GM23338 (cell line): ENCODE measurements at regions not wholly inside any gene's neighbourhood (a gene's known extent, or its start where the extent isn't known, plus 50 kb on each side); places are given as distances from the start of the nearest gene placed in this dataset.
A peak's percentile ranks its signal among the peaks of the same experiment; 100 is the strongest.

Source experiments
- ATAC-seq: fragments of 200-7000 bp; cut with Tn5 transposase; 3 replicates; pipeline ENCODE4 v1.9.1; 2020
- DNase-seq: peaks from one replicate; pipeline ENCODE4 v3.0.0-alpha.2; 2015; ENCODE audit warnings: low spot score
- H2AFZ ChIP-seq: fragments of 200-600 bp; sonication (generic); 2 replicates; pipeline ENCODE4 v1.8.0; 2016; ENCODE audit warnings: antibody characterized with exemption, mild to moderate bottlenecking, moderate library complexity
- H3F3A ChIP-seq: fragments of 200-600 bp; sonication (generic); replicated peaks from 2 replicates; pipeline ENCODE4 v1.8.0; 2017; ENCODE audit warnings: antibody characterized with exemption, mixed run types, low read depth
- H3K27ac ChIP-seq: fragments of 200-600 bp; sonication (generic); 2 replicates; pipeline ENCODE4 v1.6.1; 2016; ENCODE audit warnings: low read depth
- H3K27me3 ChIP-seq: fragments of 200-600 bp; sonication (generic); 2 replicates; pipeline ENCODE4 v1.8.0; 2016; ENCODE audit warnings: mild to moderate bottlenecking, mixed run types, moderate library complexity; ENCODE audit not compliant: insufficient read depth
- H3K36me3 ChIP-seq: fragments of 200-600 bp; sonication (generic); 2 replicates; pipeline ENCODE4 v1.8.0; 2016; ENCODE audit warnings: mild to moderate bottlenecking; ENCODE audit not compliant: insufficient read depth
- H3K4me1 ChIP-seq: fragments of 200-600 bp; sonication (generic); 2 replicates; pipeline ENCODE4 v1.8.0; 2016; ENCODE audit warnings: mild to moderate bottlenecking, moderate library complexity; ENCODE audit not compliant: insufficient read depth
- H3K4me2 ChIP-seq: fragments of 200-600 bp; sonication (generic); 2 replicates; pipeline ENCODE4 v1.7.1; 2017; ENCODE audit warnings: mixed run types
- H3K4me3 ChIP-seq: fragments of 200-600 bp; sonication (generic); 2 replicates; pipeline ENCODE4 v1.6.1; 2016; ENCODE audit warnings: mixed run types
- H3K79me2 ChIP-seq: fragments of 200-600 bp; sonication (generic); replicated peaks from 2 replicates; pipeline ENCODE4 v1.8.0; 2017; ENCODE audit warnings: mild to moderate bottlenecking; ENCODE audit not compliant: insufficient read depth
- H3K9me2 ChIP-seq: fragments of 200-600 bp; sonication (generic); 2 replicates; pipeline ENCODE4 v1.8.0; 2017; ENCODE audit not compliant: insufficient read depth
- H4K20me1 ChIP-seq: fragments of 200-600 bp; sonication (generic); replicated peaks from 2 replicates; pipeline ENCODE4 v1.8.0; 2017; ENCODE audit warnings: mild to moderate bottlenecking; ENCODE audit not compliant: insufficient read depth
- H3K27ac Mint-ChIP-seq: 2 replicates; pipeline ENCODE4 v1.8.0; 2020; ENCODE audit warnings: inconsistent platforms, mild to moderate bottlenecking, moderate library complexity, mixed read lengths
- H3K27me3 Mint-ChIP-seq: 3 replicates; pipeline ENCODE4 v1.8.0; 2022; ENCODE audit warnings: low read depth, mild to moderate bottlenecking, moderate library complexity, mixed read lengths, inconsistent platforms; ENCODE audit not compliant: insufficient read depth, poor library complexity
- H3K36me3 Mint-ChIP-seq: 3 replicates; pipeline ENCODE4 v1.8.0; 2021; ENCODE audit warnings: low read depth, mild to moderate bottlenecking, inconsistent platforms, moderate library complexity, mixed read lengths
- H3K4me1 Mint-ChIP-seq: 3 replicates; pipeline ENCODE4 v1.8.0; 2020; ENCODE audit warnings: mild to moderate bottlenecking, inconsistent platforms, mixed read lengths
- H3K4me3 Mint-ChIP-seq: 3 replicates; pipeline ENCODE4 v1.8.0; 2021; ENCODE audit warnings: moderate library complexity, mild to moderate bottlenecking, inconsistent platforms, mixed read lengths
- H3K9me3 Mint-ChIP-seq: 3 replicates; pipeline ENCODE4 v1.8.0; 2020; ENCODE audit warnings: moderate library complexity, mild to moderate bottlenecking, inconsistent platforms, mixed read lengths
- CTCF ChIP-seq, 2 experiments: fragments of 200-600 bp in 1 of 2; sonication (generic) in 1 of 2; conservative IDR thresholded peaks; 2 replicates each; pipeline versions ENCODE4 v1.5.1 to v1.6.1; 2016 to 2017; ENCODE audit warnings: antibody characterized with exemption in 2 of 2, low read depth in 2 of 2, mild to moderate bottlenecking in 2 of 2, moderate library complexity in 1 of 2
- EZH2 ChIP-seq: fragments of 200-600 bp; sonication (generic); IDR thresholded peaks from one replicate; pipeline ENCODE4 v1.8.0; 2017; ENCODE audit warnings: antibody characterized with exemption, mild to moderate bottlenecking, low read depth; ENCODE audit not compliant: unreplicated experiment
- EZH2phosphoT487 ChIP-seq: fragments of 200-600 bp; sonication (generic); IDR thresholded peaks from one replicate; pipeline ENCODE4 v1.8.1; 2018; ENCODE audit warnings: antibody characterized with exemption; ENCODE audit not compliant: unreplicated experiment
- JUNB ChIP-seq: IDR thresholded peaks from one replicate; pipeline ENCODE4 v1.6.1; 2016; ENCODE audit warnings: antibody characterized with exemption; ENCODE audit not compliant: unreplicated experiment
- NANOG ChIP-seq: IDR thresholded peaks from 2 replicates; pipeline ENCODE4 v1.6.1; 2016; ENCODE audit warnings: antibody characterized with exemption, borderline replicate concordance
- POLR2AphosphoS5 ChIP-seq: IDR thresholded peaks from 2 replicates; pipeline ENCODE4 v1.6.1; 2016; ENCODE audit warnings: antibody characterized with exemption, low read depth
- ZNF331 ChIP-seq: fragments of 250-450 bp; sonication (Bioruptor Pico); IDR thresholded peaks from 2 replicates; pipeline ENCODE4 v1.5.0; 2020; ENCODE audit warnings: low read depth, mild to moderate bottlenecking, moderate library complexity
- TF ChIP-seq, protein P1 (sequence below): IDR thresholded peaks from 2 replicates; pipeline ENCODE4 v1.6.1; 2016; ENCODE audit warnings: antibody characterized with exemption
- TF ChIP-seq, protein P2 (sequence below): IDR thresholded peaks from one replicate; pipeline ENCODE4 v1.6.1; 2018; ENCODE audit warnings: antibody characterized with exemption; ENCODE audit not compliant: unreplicated experiment
- TF ChIP-seq, protein P3 (sequence below): fragments of 250-450 bp; sonication (Bioruptor Pico); IDR thresholded peaks from 2 replicates; pipeline ENCODE4 v1.5.0; 2020; ENCODE audit warnings: mild to moderate bottlenecking, moderate library complexity

- Mint-ChIP-seq H3K27me3 (no peaks in the 10 kb centered on the region), H3K27ac (no peak overlapping the region), H3K4me3 (no peak overlapping the region), H3K9me3 (peaks cover 7% of the 10 kb centered on the region; the same call in 2 of the 3 replicates), H3K4me1 (peaks cover 4% of the 10 kb centered on the region; the same call in 1 of the 3 replicates), H3K36me3 (no peaks in the 10 kb centered on the region)
- H2AFZ ChIP-seq: no peak overlapping the region; the same call in 1 of the 2 replicates
- H3K36me3 ChIP-seq: no peaks in the 10 kb centered on the region
- H3K4me1 ChIP-seq: no peaks in the 10 kb centered on the region; the same call in 1 of the 2 replicates
- H3K27ac ChIP-seq: no peak overlapping the region
- H3K79me2 ChIP-seq: no peaks in the 10 kb centered on the region
- no peaks in the 10 kb centered on the region for H3K27me3 ChIP-seq
- no peaks in the 10 kb centered on the region for H4K20me1 ChIP-seq
- H3K4me2 ChIP-seq: no peak overlapping the region
- TF ChIP-seq EZH2 (no peak), EZH2phosphoT487 (no peak), CTCF (conservative IDR thresholded peaks at IDR 0.05; ENCODE audit: low read depth in 2 of 2) (no peak)
- DNase-seq (no peak), ATAC-seq (no peak)
- H3K4me3 ChIP-seq: no peak overlapping the region
- no peaks in the 10 kb centered on the region for H3F3A ChIP-seq
- H3K9me2 ChIP-seq: no peaks in the 10 kb centered on the region
These were observed 79.8 kb upstream of the LOC128125822 start for GRCh38 chr6:63492476-63492875.

- DNase-seq: no peak
- no peaks in the 10 kb centered on the region; the same call in 1 of the 2 replicates for H3K4me1 ChIP-seq
- H3K9me2 ChIP-seq: no peaks in the 10 kb centered on the region
- H3K27me3 Mint-ChIP-seq: peaks cover under 1% of the 10 kb centered on the region
- H3K27ac Mint-ChIP-seq: no peak overlapping the region
- H3K4me2 ChIP-seq: peak overlapping the region; percentile 60; the same call in 1 of the 2 replicates
- no peak overlapping the region for H2AFZ ChIP-seq
- H3K4me1 Mint-ChIP-seq: peaks cover 4% of the 10 kb centered on the region; the same call in 1 of the 3 replicates
- no peaks in the 10 kb centered on the region for H4K20me1 ChIP-seq
- ATAC-seq: no peak
- peaks cover 4% of the 10 kb centered on the region; the same call in 2 of the 3 replicates for H3K9me3 Mint-ChIP-seq
- H3K36me3 ChIP-seq: no peaks in the 10 kb centered on the region
- no peak overlapping the region for H3K4me3 ChIP-seq
- no peaks in the 10 kb centered on the region for H3K36me3 Mint-ChIP-seq
- no peaks in the 10 kb centered on the region for H3K27me3 ChIP-seq
- no peak overlapping the region for H3K4me3 Mint-ChIP-seq
- no peaks in the 10 kb centered on the region for H3F3A ChIP-seq
- H3K27ac ChIP-seq: no peak overlapping the region
- H3K79me2 ChIP-seq: no peaks in the 10 kb centered on the region
- TF ChIP-seq, protein P1, sequence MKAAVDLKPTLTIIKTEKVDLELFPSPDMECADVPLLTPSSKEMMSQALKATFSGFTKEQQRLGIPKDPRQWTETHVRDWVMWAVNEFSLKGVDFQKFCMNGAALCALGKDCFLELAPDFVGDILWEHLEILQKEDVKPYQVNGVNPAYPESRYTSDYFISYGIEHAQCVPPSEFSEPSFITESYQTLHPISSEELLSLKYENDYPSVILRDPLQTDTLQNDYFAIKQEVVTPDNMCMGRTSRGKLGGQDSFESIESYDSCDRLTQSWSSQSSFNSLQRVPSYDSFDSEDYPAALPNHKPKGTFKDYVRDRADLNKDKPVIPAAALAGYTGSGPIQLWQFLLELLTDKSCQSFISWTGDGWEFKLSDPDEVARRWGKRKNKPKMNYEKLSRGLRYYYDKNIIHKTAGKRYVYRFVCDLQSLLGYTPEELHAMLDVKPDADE: no peak
- TF ChIP-seq POLR2AphosphoS5 (no peak), JUNB (no peak), NANOG (no peak), ZNF331 (CRISPR knock-in tag) (no peak)
- TF ChIP-seq, protein P2, sequence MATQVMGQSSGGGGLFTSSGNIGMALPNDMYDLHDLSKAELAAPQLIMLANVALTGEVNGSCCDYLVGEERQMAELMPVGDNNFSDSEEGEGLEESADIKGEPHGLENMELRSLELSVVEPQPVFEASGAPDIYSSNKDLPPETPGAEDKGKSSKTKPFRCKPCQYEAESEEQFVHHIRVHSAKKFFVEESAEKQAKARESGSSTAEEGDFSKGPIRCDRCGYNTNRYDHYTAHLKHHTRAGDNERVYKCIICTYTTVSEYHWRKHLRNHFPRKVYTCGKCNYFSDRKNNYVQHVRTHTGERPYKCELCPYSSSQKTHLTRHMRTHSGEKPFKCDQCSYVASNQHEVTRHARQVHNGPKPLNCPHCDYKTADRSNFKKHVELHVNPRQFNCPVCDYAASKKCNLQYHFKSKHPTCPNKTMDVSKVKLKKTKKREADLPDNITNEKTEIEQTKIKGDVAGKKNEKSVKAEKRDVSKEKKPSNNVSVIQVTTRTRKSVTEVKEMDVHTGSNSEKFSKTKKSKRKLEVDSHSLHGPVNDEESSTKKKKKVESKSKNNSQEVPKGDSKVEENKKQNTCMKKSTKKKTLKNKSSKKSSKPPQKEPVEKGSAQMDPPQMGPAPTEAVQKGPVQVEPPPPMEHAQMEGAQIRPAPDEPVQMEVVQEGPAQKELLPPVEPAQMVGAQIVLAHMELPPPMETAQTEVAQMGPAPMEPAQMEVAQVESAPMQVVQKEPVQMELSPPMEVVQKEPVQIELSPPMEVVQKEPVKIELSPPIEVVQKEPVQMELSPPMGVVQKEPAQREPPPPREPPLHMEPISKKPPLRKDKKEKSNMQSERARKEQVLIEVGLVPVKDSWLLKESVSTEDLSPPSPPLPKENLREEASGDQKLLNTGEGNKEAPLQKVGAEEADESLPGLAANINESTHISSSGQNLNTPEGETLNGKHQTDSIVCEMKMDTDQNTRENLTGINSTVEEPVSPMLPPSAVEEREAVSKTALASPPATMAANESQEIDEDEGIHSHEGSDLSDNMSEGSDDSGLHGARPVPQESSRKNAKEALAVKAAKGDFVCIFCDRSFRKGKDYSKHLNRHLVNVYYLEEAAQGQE: no peak
- TF ChIP-seq, protein P3, sequence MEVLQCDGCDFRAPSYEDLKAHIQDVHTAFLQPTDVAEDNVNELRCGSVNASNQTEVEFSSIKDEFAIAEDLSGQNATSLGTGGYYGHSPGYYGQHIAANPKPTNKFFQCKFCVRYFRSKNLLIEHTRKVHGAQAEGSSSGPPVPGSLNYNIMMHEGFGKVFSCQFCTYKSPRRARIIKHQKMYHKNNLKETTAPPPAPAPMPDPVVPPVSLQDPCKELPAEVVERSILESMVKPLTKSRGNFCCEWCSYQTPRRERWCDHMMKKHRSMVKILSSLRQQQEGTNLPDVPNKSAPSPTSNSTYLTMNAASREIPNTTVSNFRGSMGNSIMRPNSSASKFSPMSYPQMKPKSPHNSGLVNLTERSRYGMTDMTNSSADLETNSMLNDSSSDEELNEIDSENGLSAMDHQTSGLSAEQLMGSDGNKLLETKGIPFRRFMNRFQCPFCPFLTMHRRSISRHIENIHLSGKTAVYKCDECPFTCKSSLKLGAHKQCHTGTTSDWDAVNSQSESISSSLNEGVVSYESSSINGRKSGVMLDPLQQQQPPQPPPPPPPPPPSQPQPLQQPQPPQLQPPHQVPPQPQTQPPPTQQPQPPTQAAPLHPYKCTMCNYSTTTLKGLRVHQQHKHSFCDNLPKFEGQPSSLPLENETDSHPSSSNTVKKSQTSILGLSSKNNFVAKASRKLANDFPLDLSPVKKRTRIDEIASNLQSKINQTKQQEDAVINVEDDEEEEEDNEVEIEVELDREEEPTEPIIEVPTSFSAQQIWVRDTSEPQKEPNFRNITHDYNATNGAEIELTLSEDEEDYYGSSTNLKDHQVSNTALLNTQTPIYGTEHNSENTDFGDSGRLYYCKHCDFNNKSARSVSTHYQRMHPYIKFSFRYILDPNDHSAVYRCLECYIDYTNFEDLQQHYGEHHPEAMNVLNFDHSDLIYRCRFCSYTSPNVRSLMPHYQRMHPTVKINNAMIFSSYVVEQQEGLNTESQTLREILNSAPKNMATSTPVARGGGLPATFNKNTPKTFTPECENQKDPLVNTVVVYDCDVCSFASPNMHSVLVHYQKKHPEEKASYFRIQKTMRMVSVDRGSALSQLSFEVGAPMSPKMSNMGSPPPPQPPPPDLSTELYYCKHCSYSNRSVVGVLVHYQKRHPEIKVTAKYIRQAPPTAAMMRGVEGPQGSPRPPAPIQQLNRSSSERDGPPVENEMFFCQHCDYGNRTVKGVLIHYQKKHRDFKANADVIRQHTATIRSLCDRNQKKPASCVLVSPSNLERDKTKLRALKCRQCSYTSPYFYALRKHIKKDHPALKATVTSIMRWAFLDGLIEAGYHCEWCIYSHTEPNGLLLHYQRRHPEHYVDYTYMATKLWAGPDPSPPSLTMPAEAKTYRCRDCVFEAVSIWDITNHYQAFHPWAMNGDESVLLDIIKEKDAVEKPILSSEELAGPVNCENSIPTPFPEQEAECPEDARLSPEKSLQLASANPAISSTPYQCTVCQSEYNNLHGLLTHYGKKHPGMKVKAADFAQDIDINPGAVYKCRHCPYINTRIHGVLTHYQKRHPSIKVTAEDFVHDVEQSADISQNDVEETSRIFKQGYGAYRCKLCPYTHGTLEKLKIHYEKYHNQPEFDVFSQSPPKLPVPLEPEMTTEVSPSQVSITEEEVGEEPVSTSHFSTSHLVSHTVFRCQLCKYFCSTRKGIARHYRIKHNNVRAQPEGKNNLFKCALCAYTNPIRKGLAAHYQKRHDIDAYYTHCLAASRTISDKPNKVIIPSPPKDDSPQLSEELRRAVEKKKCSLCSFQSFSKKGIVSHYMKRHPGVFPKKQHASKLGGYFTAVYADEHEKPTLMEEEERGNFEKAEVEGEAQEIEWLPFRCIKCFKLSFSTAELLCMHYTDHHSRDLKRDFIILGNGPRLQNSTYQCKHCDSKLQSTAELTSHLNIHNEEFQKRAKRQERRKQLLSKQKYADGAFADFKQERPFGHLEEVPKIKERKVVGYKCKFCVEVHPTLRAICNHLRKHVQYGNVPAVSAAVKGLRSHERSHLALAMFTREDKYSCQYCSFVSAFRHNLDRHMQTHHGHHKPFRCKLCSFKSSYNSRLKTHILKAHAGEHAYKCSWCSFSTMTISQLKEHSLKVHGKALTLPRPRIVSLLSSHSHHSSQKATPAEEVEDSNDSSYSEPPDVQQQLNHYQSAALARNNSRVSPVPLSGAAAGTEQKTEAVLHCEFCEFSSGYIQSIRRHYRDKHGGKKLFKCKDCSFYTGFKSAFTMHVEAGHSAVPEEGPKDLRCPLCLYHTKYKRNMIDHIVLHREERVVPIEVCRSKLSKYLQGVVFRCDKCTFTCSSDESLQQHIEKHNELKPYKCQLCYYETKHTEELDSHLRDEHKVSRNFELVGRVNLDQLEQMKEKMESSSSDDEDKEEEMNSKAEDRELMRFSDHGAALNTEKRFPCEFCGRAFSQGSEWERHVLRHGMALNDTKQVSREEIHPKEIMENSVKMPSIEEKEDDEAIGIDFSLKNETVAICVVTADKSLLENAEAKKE (CRISPR knock-in tag): no peak
These were observed 78.7 kb upstream of the LOC128125822 start for GRCh38 chr6:63493557-63493956.
